ENCODE measurements at regions not wholly inside any gene's neighbourhood (a gene's known extent, or its start where the extent isn't known, plus 50 kb on each side); places are given as distances from the start of the nearest gene placed in this dataset.

DNA sequence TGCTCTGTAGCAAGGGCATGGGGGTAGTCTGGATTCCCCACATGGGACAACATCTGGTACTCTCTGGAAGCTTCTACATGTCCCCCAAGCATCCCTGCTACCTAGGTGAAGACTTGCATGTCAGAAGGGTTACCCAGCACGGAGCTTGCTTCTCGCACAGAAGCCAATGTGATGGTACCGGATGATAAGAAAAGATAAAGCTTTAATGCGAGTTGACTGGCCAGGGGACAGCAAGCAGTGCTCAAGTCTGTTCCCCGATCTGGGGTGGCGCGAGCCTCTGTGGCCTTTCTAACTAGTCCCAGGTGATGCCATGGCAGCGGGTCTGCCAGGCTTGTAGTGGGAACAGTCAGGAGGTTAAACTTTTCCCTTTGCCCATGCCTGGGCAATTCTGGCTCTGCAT is 70.0 kb upstream of the TIAM2 start:
- Mint-ChIP-seq H3K9me3 (ENCODE audit: unreplicated experiment) (no peaks in the 10 kb centered on the region), H3K36me3 (ENCODE audit: insufficient read depth, unreplicated experiment) (no peaks in the 10 kb centered on the region), H3K27me3 (ENCODE audit: insufficient read depth, unreplicated experiment) (no peaks in the 10 kb centered on the region), H3K4me1 (ENCODE audit: insufficient read depth, unreplicated experiment) (peaks cover 6% of the 10 kb centered on the region), H3K27ac (ENCODE audit: low read depth, unreplicated experiment) (no peak overlapping the region), H3K4me3 (ENCODE audit: unreplicated experiment) (no peak overlapping the region)
- DNase-seq (ENCODE audit: unreplicated experiment): no peak
- ChIA-PET CTCF (interaction anchor here (0.5 to 1.1 kb wide), 5 partner anchors 85 to 266 kb away, joined by 3 to 7 read pairs (median 4); no protein-coding TSS in a partner anchor), POLR2A (no interaction called here)
- BruUV-seq (replicated peaks): no TSS peak
- TF ChIP-seq, protein P1, sequence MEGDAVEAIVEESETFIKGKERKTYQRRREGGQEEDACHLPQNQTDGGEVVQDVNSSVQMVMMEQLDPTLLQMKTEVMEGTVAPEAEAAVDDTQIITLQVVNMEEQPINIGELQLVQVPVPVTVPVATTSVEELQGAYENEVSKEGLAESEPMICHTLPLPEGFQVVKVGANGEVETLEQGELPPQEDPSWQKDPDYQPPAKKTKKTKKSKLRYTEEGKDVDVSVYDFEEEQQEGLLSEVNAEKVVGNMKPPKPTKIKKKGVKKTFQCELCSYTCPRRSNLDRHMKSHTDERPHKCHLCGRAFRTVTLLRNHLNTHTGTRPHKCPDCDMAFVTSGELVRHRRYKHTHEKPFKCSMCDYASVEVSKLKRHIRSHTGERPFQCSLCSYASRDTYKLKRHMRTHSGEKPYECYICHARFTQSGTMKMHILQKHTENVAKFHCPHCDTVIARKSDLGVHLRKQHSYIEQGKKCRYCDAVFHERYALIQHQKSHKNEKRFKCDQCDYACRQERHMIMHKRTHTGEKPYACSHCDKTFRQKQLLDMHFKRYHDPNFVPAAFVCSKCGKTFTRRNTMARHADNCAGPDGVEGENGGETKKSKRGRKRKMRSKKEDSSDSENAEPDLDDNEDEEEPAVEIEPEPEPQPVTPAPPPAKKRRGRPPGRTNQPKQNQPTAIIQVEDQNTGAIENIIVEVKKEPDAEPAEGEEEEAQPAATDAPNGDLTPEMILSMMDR (IDR thresholded peaks at IDR 0.05; ENCODE audit: unreplicated experiment): no peak
- intact Hi-C loops (cut with micrococcal nuclease): no loop called here

DNA sequence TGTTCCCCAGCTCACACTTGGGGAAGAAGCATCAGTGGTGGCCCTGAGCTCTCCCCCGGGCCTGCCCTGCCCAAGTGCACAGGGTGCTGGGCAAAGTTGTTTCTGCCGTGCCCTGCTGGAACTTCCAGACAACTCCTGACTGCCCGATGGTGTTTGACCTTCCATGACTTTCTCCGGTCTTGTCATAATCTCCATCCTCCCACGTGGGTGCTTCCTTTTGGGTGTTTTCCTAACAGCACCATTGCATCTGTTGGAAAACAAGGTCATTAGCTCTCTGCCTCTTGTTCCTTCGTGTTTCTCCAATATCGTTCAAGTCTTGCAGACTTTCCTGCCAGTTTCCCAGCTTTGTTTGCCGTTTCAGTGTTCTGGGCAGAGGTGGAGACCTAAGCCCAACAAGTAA is 68.7 kb upstream of the TIAM2 start:
- H3K27me3 Mint-ChIP-seq (ENCODE audit: insufficient read depth, unreplicated experiment): no peaks in the 10 kb centered on the region
- POLR2A ChIA-PET: interaction anchor here (0.7 kb wide), 1 partner anchor 251 kb away, joined by 3 read pairs; no protein-coding TSS in a partner anchor
- BruUV-seq (replicated peaks): no TSS peak
- intact Hi-C loops (cut with micrococcal nuclease): no loop called here
- CTCF ChIA-PET: interaction anchor here (0.7 to 4.5 kb wide), 5 partner anchors 9 to 325 kb away, joined by 3 to 44 read pairs (median 4); no protein-coding TSS in a partner anchor
- no peaks in the 10 kb centered on the region for H3K9me3 Mint-ChIP-seq (ENCODE audit: unreplicated experiment)
- peaks cover 6% of the 10 kb centered on the region for H3K4me1 Mint-ChIP-seq (ENCODE audit: insufficient read depth, unreplicated experiment)
- DNase-seq (ENCODE audit: unreplicated experiment): no peak
- H3K4me3 Mint-ChIP-seq (ENCODE audit: unreplicated experiment): no peak overlapping the region
- TF ChIP-seq, protein P1 (IDR thresholded peaks at IDR 0.05; ENCODE audit: unreplicated experiment): no peak
- no peaks in the 10 kb centered on the region for H3K36me3 Mint-ChIP-seq (ENCODE audit: insufficient read depth, unreplicated experiment)
- no peak overlapping the region for H3K27ac Mint-ChIP-seq (ENCODE audit: low read depth, unreplicated experiment)

DNA sequence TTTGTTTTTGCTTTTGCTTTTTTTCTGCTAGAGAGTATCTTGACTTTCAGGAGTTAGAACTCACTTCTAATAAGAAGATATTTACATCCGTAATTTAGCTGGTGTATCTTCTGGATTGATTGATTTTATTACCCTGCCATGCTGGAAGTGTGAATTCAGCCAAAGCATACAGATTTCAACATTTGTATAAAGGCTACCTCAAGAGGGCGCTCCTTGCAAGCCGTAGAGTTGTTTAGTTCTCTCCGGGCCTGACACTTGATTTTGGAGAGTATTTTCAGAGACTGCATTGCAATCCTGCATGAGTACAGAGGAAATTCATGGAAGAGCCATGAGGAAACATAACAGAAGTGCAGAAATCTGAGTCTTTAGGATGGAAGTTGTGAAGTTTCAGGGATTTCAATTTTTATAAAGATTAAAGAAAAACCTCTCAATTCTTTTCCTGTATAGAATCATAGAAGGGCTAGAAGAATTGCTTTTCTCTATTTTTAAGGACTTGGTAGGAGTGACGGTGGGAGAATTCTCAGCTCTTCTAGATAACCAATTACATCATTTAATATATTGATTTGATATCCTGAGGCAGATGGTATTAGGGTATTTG is 66.7 kb upstream of the TIAM2 start:
- Mint-ChIP-seq H3K4me3 (ENCODE audit: unreplicated experiment) (no peak overlapping the region), H3K36me3 (ENCODE audit: insufficient read depth, unreplicated experiment) (no peaks in the 10 kb centered on the region), H3K27ac (ENCODE audit: low read depth, unreplicated experiment) (no peak overlapping the region), H3K27me3 (ENCODE audit: insufficient read depth, unreplicated experiment) (no peaks in the 10 kb centered on the region), H3K4me1 (ENCODE audit: insufficient read depth, unreplicated experiment) (peaks cover 24% of the 10 kb centered on the region), H3K9me3 (ENCODE audit: unreplicated experiment) (no peaks in the 10 kb centered on the region)
- ChIA-PET POLR2A (interaction anchor here (0.7 to 6.7 kb wide), 7 partner anchors 14 to 387 kb away, joined by 3 to 40 read pairs (median 3); no protein-coding TSS in a partner anchor), CTCF (interaction anchor here (0.5 to 6.9 kb wide), 45 partner anchors 10 to 1618 kb away, joined by 3 to 93 read pairs (median 4); partner anchors contain the start of gene CLDN20)
- TF ChIP-seq, protein P1 (IDR thresholded peaks at IDR 0.05; ENCODE audit: unreplicated experiment): peak; percentile 84
- no TSS peak for BruUV-seq (replicated peaks)
- peak; percentile 77 for DNase-seq (ENCODE audit: unreplicated experiment)
- intact Hi-C loops (cut with micrococcal nuclease): loop anchor here (1.0 to 2.0 kb wide), 4 partner anchors 60 to 320 kb away; no protein-coding TSS in a partner anchor

DNA sequence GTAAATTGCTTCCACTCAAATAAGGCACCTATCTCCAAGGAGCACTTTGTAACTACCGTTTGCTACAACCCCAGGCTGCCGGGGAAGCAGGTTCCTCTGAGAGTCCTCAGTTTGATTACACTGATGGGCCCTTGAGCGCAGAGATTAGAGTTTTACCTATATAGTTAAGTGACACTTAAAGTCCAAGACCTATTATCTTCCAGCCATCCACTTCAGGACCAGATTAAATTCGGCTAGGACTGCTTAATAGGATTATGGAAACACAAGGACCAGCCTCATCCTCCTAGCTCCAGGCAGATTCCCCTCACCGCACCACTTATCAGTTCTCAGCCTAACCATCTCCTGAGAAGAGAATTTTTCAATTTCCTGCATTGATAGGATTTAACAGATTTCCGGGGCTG is 64.7 kb upstream of the TIAM2 start:
- BruUV-seq (replicated peaks): no TSS peak
- no peaks in the 10 kb centered on the region for H3K27me3 Mint-ChIP-seq (ENCODE audit: insufficient read depth, unreplicated experiment)
- POLR2A ChIA-PET: interaction anchor here (6.7 kb wide), 1 partner anchor 242 kb away, joined by 40 read pairs; no protein-coding TSS in a partner anchor

More for the DNA sequence above, 64.7 kb upstream of the TIAM2 start:
- H3K4me3 Mint-ChIP-seq (ENCODE audit: unreplicated experiment): no peak overlapping the region
- CTCF ChIA-PET: interaction anchor here (0.8 to 6.9 kb wide), 3 partner anchors 241 to 318 kb away, joined by 5 to 93 read pairs (median 61); no protein-coding TSS in a partner anchor
- H3K4me1 Mint-ChIP-seq (ENCODE audit: insufficient read depth, unreplicated experiment): peaks cover 24% of the 10 kb centered on the region
- H3K36me3 Mint-ChIP-seq (ENCODE audit: insufficient read depth, unreplicated experiment): no peaks in the 10 kb centered on the region
- intact Hi-C loops (cut with micrococcal nuclease): no loop called here
- DNase-seq (ENCODE audit: unreplicated experiment): no peak
- H3K9me3 Mint-ChIP-seq (ENCODE audit: unreplicated experiment): no peaks in the 10 kb centered on the region
- TF ChIP-seq, protein P1 (IDR thresholded peaks at IDR 0.05; ENCODE audit: unreplicated experiment): no peak
- no peak overlapping the region for H3K27ac Mint-ChIP-seq (ENCODE audit: low read depth, unreplicated experiment)

Data from MCF 10A (cell line).